Neural progenitor cell (in vitro differentiated cells): ENCODE measurements at regions not wholly inside any gene's neighbourhood (a gene's known extent, or its start where the extent isn't known, plus 50 kb on each side); places are given as distances from the start of the nearest gene placed in this dataset.

Experiments used
- DNase-seq: peaks from one replicate; pipeline ENCODE4 v3.0.0-alpha.2; 2016; ENCODE audit warnings: low spot score
- H2AFZ ChIP-seq: fragments of 200-600 bp; sonication (generic); replicated peaks from 2 replicates; pipeline ENCODE4 v1.6.1; 2016; ENCODE audit warnings: antibody characterized with exemption
- H3F3A ChIP-seq: fragments of 200-600 bp; sonication (generic); 2 replicates; pipeline ENCODE4 v1.6.1; 2016; ENCODE audit warnings: antibody characterized with exemption, low read depth
- H3K27ac ChIP-seq: fragments of 200-600 bp; sonication (generic); 2 replicates; pipeline ENCODE4 v1.5.1; 2016; ENCODE audit warnings: mild to moderate bottlenecking
- H3K27me3 ChIP-seq: fragments of 200-600 bp; sonication (generic); 2 replicates; pipeline ENCODE4 v1.6.1; 2016; ENCODE audit warnings: mild to moderate bottlenecking, moderate library complexity
- H3K36me3 ChIP-seq: fragments of 200-600 bp; sonication (generic); 2 replicates; pipeline ENCODE4 v1.5.1; 2016
- H3K4me1 ChIP-seq: fragments of 200-600 bp; sonication (generic); 2 replicates; pipeline ENCODE4 v1.6.1; 2016; ENCODE audit warnings: mixed run types
- H3K4me2 ChIP-seq: fragments of 200-600 bp; sonication (generic); 2 replicates; pipeline ENCODE4 v1.6.1; 2016
- H3K4me3 ChIP-seq: fragments of 200-600 bp; sonication (generic); 2 replicates; pipeline ENCODE4 v1.5.1; 2016
- H3K79me2 ChIP-seq: fragments of 200-600 bp; sonication (generic); 2 replicates; pipeline ENCODE4 v1.6.1; 2016; ENCODE audit warnings: low read depth
- H3K9ac ChIP-seq: fragments of 200-600 bp; sonication (generic); 2 replicates; pipeline ENCODE4 v1.6.1; 2016
- H3K9me3 ChIP-seq: fragments of 200-600 bp; sonication (generic); 2 replicates; pipeline ENCODE4 v1.5.1; 2016; ENCODE audit warnings: low read depth
- H4K20me1 ChIP-seq: fragments of 200-600 bp; sonication (generic); 2 replicates; pipeline ENCODE4 v1.6.1; 2016; ENCODE audit warnings: low read depth
- H3K27ac Mint-ChIP-seq: 3 replicates; pipeline ENCODE4 v1.8.0; 2021; ENCODE audit warnings: mixed read lengths
- H3K27me3 Mint-ChIP-seq: 2 replicates; pipeline ENCODE4 v1.8.0; 2022; ENCODE audit warnings: low read depth, mild to moderate bottlenecking, inconsistent platforms, moderate library complexity, mixed read lengths; ENCODE audit not compliant: insufficient read depth
- H3K36me3 Mint-ChIP-seq: 3 replicates; pipeline ENCODE4 v1.8.0; 2021; ENCODE audit warnings: mixed read lengths
- H3K4me1 Mint-ChIP-seq: 3 replicates; pipeline ENCODE4 v1.8.0; 2021; ENCODE audit warnings: mixed read lengths
- H3K4me3 Mint-ChIP-seq: 3 replicates; pipeline ENCODE4 v1.8.0; 2021; ENCODE audit warnings: mild to moderate bottlenecking, moderate library complexity, mixed read lengths
- H3K9me3 Mint-ChIP-seq: 3 replicates; pipeline ENCODE4 v1.8.0; 2020; ENCODE audit warnings: mixed read lengths
- CTCF ChIP-seq: fragments of 200-600 bp; sonication (generic); IDR thresholded peaks from 2 replicates; pipeline ENCODE4 v1.5.1; 2017; ENCODE audit warnings: antibody characterized with exemption, mild to moderate bottlenecking
- EZH2 ChIP-seq: fragments of 200-600 bp; sonication (generic); IDR thresholded peaks from 2 replicates; pipeline ENCODE4 v1.6.1; 2017; ENCODE audit warnings: antibody characterized with exemption, mild to moderate bottlenecking, moderate library complexity
- EZH2phosphoT487 ChIP-seq: fragments of 200-600 bp; sonication (generic); IDR thresholded peaks from 2 replicates; pipeline ENCODE4 v1.6.1; 2017; ENCODE audit warnings: antibody characterized with exemption

GRCh38 chr5:105587963-105588662 lies 2025.5 kb upstream of the NUDT12 start:
- no peaks in the 10 kb centered on the region for H3K4me1 ChIP-seq
- H3K4me3 ChIP-seq = no peak overlapping the region
- H3K9ac ChIP-seq = no peak overlapping the region
- H3K4me2 ChIP-seq = no peak overlapping the region
- no peaks in the 10 kb centered on the region for H3K27me3 ChIP-seq
- H3K9me3 Mint-ChIP-seq = no peaks in the 10 kb centered on the region
- peaks cover 6% of the 10 kb centered on the region for H3K4me1 Mint-ChIP-seq
- H3K36me3 Mint-ChIP-seq = no peaks in the 10 kb centered on the region
- no peak overlapping the region for H3K27ac Mint-ChIP-seq
- TF ChIP-seq CTCF = no peak
- TF ChIP-seq EZH2phosphoT487 = no peak
- TF ChIP-seq EZH2 = no peak
- H3K36me3 ChIP-seq = no peaks in the 10 kb centered on the region
- H3K79me2 ChIP-seq = no peaks in the 10 kb centered on the region
- no peaks in the 10 kb centered on the region for H3F3A ChIP-seq
- no peak overlapping the region for H3K4me3 Mint-ChIP-seq
- H3K27ac ChIP-seq = no peak overlapping the region
- no peaks in the 10 kb centered on the region for H4K20me1 ChIP-seq
- no peak overlapping the region for H2AFZ ChIP-seq
- DNase-seq = no peak
- no peaks in the 10 kb centered on the region for H3K9me3 ChIP-seq
- no peaks in the 10 kb centered on the region for H3K27me3 Mint-ChIP-seq

DNA sequence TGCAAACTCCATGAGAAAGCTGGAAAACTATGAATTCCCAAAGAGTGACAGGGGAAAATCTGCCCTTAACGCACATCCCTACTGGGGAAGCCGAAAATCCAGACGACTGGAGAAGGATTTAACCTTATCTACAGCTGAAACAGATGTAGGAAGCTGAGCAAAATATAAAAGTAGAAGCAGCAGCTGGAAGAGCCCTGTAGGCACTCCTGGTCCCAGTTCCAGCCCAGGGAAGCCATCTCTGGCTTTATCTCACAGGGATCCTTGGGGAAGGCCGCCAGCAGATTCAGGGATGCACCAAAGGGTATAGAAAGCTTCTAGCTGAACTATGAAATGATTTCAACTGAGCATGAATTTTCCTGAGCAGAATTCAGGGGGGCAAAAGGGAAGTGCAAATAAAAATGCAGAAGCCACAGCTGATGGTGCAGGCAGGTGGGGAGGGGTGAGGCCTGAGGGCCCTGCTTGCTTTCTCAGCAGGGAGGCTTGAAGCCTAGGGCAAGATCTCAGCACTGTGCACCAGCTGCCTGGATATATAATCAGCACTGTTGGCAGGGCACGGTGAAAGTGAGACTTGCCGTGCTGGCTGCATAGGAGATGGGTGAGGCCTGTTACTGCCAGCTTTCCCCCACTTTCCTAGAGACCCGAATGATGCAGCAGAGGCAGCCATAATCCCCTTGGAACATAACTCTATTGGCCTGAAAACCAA lies 2019.5 kb upstream of the NUDT12 start:
- H3K9ac ChIP-seq = no peak overlapping the region
- Mint-ChIP-seq H3K36me3 (no peaks in the 10 kb centered on the region), H3K4me3 (no peak overlapping the region), H3K9me3 (no peaks in the 10 kb centered on the region), H3K27ac (peak overlapping the region; percentile 58), H3K27me3 (peaks cover 3% of the 10 kb centered on the region), H3K4me1 (peaks cover 6% of the 10 kb centered on the region)
- no peak for DNase-seq
- no peaks in the 10 kb centered on the region for H3K4me1 ChIP-seq
- no peaks in the 10 kb centered on the region for H3K36me3 ChIP-seq
- H3K79me2 ChIP-seq = no peaks in the 10 kb centered on the region
- H3K9me3 ChIP-seq = no peaks in the 10 kb centered on the region
- H3K4me2 ChIP-seq = no peak overlapping the region
- no peak overlapping the region for H3K27ac ChIP-seq
- H3K4me3 ChIP-seq = no peak overlapping the region
- TF ChIP-seq EZH2 = no peak
- no peak for TF ChIP-seq CTCF
- no peak for TF ChIP-seq EZH2phosphoT487
- no peaks in the 10 kb centered on the region for H4K20me1 ChIP-seq
- H3F3A ChIP-seq = no peaks in the 10 kb centered on the region
- no peaks in the 10 kb centered on the region for H3K27me3 ChIP-seq
- H2AFZ ChIP-seq = peak overlapping the region; percentile 65

DNA sequence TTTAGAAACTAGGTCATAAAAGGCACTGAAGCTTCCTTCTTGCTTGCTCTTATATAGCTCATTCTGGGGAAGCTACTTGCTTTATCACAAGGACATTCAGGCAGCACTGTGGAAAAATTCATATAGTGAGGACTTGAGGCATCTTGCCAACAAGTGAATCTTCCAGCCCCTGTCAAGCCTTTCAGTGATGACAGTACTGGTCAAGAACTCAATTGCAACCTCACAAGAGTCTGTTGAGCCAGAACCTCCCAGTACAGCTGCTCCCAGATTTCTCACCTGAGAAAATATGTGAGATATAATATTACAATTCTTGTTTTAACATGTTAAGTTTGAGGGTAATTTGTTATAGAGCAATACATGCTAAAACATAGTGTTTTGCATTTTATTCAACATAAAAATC lies 2011.0 kb upstream of the NUDT12 start:
- no peaks in the 10 kb centered on the region for H3F3A ChIP-seq
- Mint-ChIP-seq H3K4me3 (no peak overlapping the region), H3K27me3 (no peaks in the 10 kb centered on the region), H3K36me3 (no peaks in the 10 kb centered on the region), H3K4me1 (no peaks in the 10 kb centered on the region), H3K27ac (no peak overlapping the region), H3K9me3 (no peaks in the 10 kb centered on the region)
- no peak overlapping the region for H2AFZ ChIP-seq
- H3K4me3 ChIP-seq = no peak overlapping the region
- no peak overlapping the region for H3K9ac ChIP-seq
- H3K4me2 ChIP-seq = no peak overlapping the region
- DNase-seq = no peak
- H3K27ac ChIP-seq = no peak overlapping the region
- no peaks in the 10 kb centered on the region for H3K79me2 ChIP-seq
- TF ChIP-seq EZH2phosphoT487 (no peak), EZH2 (no peak), CTCF (no peak)
- H3K27me3 ChIP-seq = no peaks in the 10 kb centered on the region
- H4K20me1 ChIP-seq = no peaks in the 10 kb centered on the region
- no peaks in the 10 kb centered on the region for H3K36me3 ChIP-seq
- H3K9me3 ChIP-seq = no peaks in the 10 kb centered on the region
- H3K4me1 ChIP-seq = no peaks in the 10 kb centered on the region
